ENCODE measurements at regions not wholly inside any gene's neighbourhood (a gene's known extent, or its start where the extent isn't known, plus 50 kb on each side); places are given as distances from the start of the nearest gene placed in this dataset.

DNA sequence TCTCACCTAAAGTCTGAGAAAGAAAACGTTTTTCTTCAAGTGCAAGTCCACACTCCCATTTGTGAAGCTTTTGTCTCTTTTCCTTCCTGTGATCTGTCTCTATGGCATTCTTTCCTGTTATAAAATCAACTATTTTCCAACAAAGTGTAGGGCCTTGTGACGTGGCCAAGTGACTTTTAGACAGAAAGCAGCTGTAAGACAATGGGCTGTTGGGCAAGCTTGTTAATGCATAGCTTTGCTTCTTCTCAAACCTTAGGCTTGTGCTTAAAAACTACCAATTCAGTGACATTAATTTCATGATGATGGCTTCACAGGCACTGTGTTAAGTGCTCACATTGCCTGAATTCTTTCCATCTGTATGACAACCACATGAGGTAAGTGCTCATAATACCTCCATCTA lies 83.5 kb downstream of the VCY1B start:
- DNase-seq (ENCODE audit: low spot score): no peak

DNA sequence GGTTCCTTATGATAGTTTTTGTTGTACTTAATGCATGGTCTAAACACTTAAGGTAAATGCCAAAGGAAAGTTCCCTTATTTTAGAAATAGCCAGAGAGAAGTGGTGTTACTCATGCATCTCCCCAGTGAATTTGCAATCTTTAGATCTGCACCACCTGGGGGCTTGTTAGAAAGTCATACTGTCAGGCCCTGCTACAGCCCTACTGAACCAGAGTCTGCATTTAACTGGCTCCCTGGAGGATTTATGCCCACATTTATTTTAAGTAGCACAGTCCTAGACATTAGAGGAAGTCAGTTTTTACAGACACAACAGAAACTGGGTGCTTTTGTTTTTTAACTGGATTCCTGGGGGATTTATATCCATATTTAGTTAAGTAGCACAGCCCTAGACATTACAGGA lies 89.6 kb downstream of the VCY1B start:
- DNase-seq (ENCODE audit: low spot score): no peak

DNA sequence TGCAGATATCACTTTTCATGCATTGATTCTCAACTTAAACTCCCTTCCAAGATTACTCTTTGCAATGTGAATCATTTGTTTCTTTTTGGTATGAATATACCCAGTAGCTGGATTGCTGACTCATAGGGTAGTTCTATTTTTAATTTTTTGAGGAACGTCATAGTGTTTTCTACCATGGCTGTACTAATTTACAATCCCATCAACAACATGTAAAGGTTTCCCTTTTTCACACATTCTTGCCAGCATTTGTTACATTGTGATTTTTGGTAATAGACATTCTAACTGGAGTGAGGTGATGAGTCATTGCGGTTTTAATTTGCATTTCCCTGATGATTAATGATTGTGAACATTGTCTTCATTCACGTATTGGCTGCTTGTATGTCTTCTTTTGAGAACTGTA lies 126.7 kb downstream of the VCY1B start:
- no peak for DNase-seq (ENCODE audit: low spot score)

DNA sequence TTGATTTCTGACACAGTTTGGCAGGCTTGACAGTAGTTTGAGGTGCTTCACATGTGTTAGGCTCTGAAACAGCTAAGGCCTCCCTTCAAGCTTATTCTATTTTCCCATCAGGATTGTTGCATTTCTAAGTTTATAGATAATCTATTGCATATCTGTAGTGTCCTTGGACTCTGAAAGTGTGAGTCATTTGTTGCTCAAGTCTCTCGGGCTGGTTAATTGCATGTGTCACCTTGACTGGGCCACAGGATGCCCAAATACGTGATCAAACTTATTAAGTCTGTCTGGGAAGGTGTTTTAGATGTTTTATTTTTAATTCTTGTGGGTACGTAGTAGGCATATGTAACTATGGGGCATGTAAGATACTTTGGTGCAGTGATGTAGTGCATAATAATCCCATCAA lies 166.0 kb downstream of the VCY1B start:
- DNase-seq (ENCODE audit: low spot score): no peak

DNA sequence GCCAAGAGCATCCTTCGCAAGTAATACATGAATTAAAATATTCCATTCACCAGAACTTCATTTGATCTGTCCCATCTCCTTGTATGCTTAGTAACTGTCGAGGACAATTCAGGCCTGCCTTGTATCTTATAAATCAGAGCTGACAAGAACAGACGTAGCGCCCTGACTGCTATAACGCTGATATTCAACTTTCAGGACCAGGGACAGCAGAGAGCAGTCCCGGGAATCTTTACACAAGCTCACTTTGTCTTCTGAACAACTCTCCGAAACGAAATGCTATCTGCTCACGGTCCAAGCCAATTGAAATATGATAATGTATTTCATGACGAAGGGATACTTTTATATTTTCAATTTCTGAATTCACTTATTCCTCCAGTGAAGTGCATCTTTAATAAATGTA lies 175.7 kb downstream of the VCY1B start:
- no peak for DNase-seq (ENCODE audit: low spot score)

DNA sequence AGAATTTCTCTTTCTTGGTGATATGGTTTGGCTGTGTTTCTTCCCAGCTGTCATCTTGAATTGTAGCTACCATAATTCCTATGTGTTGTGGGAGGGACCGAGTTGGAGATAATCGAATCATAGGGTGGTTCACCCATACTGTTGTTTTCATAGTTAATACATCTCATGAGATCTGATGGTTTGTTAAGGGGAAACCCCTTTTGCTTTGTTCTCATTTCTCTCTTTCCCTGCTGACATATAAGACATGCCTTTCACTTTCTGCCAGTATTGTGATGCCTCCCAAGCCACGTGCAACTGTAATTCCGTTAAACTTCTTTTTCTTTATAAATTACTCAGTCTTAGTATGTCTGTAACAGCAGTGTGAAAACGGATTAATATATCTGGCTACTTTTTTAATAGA lies 179.0 kb downstream of the VCY1B start:
- DNase-seq (ENCODE audit: low spot score): no peak

DNA sequence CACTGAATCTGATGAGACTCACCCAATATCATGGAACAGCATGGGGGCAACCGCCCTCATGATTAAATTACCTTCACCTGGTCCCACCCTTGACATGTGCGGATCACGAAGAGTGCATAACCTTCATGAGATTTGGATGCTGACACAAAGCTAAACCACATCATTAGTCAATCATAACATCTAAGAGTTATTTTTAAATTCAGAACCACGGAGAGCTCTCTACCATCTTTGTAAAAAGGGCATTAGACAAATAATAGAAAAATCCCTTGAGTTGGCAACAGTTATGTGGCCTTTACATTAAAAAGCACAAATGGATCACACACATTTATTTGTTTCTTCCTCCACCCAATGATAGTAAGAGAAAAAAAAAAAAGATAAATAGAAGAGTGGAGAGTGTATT lies 182.2 kb downstream of the VCY1B start:
- no peak for DNase-seq (ENCODE audit: low spot score)

DNA sequence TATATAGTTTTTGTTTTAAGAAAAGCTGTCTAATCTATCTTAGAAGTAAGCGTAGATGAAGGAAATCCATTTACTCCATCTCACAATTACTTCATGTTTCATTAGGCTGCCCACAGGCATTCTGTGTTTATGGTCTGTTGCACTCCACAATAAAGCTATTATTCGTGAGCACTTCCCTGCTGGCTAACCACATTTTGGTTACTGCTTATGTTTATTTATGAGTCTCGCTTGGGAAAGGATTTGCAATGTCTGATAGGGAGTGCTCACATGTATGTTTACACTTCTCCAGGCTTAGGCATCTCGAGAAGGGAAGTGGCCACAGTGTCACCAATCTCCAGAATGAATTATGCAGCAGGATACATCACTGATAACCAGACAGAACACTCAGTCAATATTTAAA lies 190.9 kb downstream of the VCY1B start:
- DNase-seq (ENCODE audit: low spot score): no peak

DNA sequence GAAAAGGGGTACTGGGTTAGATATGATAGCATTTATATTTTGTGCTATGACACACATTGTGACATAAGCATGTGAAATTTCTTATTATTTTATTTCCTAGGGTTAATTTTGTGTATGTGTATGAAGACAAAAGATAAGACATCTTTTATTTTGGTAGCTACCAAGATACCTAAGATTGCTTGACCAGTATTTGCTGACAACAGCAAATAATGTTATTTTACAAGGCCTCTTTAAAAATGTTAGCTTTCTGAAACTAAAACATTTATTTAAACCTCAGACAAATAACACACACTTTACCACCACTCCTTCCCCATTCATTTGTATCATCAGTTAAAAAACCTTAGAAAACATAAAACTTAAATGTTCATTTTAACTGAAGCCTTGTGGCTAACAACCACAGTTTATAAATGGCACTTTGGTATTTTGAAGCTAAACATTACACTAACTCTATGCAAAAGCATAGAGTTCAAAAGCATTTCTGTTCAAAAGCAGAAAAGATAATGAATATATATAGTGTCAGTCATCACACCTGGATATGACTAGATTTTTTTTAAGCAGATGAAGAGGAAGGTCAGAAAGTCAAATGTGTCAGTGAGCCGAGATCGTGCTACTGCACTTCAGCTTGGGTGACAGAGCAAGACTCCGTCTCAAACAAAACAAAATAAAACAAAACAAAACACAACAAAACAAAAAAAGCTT lies 193.0 kb downstream of the VCY1B start:
- no peak for DNase-seq (ENCODE audit: low spot score)

DNA sequence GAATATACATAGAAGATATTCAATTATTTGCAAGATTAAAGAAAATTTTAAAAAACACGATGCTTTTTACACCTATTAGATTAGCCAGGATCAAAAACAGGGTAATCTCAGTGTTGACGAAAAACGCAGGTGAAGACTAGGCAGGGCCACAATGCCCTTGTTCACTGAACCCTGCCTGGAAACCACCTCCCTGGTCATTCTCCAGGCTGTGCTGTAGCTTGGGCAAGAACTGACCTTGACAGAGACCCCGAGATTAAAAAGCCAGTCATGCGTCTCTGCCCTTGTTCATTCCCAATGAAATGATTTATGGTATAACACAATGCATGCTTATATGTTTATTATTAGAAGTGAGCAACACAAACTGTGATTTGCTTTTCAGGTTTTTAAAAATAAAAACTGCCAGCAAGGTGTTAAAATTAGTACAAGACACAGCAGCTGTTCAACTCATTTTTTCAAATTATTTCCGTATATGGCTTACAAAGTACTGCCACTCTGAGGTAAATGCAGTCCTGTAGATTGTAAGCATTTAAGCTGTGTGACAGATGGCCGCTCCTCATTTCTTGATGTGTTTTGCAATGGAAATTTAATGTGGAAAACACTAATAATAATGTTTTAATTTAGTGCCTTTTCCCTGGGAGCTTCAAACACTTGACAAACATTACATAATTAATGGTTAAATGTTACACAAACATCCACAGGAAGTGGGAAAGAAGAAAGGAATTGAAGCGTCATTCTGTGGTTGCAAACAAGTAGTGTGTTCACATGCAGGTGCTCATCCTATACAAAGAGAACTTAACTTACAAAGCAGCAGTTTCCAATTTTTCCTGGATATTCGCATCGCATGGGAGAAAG lies 200.2 kb downstream of the VCY1B start:
- peak; percentile 6 for DNase-seq (ENCODE audit: low spot score)

DNA sequence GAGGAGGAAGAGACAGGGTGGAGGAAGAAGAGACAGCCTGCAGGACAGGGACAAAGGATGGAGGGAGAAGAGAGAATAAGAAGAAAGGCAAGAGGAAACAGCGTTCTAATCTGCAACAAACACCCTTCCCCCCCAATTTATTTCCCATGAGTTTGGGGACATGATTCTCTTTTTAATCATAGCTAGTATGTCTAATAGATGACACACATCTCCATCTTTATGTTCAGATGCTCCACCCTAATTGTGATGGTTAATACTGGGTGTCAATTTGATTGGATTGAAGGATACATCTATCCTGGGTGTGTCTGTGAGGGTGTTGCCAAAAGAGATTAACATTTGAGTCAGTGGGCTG lies 200.8 kb downstream of the VCY1B start:
- no peak for DNase-seq (ENCODE audit: low spot score)

DNA sequence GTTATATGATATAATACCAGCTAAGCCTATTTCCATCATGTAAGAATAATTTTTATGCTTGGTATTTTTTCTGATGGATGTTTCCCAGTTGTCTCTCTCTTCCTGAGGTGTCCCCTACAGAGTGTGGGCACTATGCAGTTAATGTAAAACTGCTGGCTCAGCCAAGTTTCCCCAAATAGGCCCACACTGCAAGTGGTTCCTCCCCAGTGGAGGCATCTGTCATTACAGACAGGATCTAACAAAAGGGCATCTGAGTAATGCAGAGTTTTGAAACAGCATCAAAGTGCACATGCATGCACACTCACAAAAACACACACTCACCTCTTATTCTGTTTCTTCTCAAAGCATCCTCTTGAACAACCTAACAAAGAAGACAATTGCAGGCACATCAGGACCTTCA lies 221.0 kb downstream of the VCY1B start:
- DNase-seq (ENCODE audit: low spot score): no peak

DNA sequence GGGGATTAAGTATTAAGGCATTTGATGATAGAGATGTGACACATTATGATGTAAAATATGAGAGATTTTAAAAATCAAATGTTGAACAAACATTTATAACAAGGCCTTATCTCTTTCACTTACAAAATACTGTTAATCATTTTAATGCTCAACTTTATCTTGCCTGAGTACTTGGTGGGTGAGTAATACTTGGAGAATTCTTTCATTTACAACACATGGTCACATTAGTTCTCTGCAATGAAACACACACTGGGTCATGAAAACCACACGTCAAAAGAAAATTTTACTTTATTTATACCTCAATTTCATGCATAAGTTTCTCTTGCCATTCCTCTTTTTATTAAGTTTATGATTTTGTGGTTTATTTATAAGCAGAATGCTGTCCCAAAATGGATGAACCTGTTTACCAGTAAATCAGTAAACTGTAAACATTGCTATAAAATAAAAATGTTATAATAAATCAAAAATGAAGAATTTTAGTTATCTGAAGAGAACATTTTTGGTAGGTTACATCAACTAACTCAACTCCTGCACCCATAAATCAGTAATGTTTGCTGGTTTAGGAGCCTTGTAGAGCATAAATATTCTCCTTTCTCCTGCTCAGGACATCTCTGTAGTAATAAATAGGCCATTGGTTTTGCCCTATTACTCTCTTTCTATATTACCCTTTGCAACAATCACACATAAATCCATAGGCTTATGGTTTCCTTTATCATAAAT lies 233.5 kb upstream of the NLGN4Y start:
- no peak for DNase-seq (ENCODE audit: low spot score)

DNA sequence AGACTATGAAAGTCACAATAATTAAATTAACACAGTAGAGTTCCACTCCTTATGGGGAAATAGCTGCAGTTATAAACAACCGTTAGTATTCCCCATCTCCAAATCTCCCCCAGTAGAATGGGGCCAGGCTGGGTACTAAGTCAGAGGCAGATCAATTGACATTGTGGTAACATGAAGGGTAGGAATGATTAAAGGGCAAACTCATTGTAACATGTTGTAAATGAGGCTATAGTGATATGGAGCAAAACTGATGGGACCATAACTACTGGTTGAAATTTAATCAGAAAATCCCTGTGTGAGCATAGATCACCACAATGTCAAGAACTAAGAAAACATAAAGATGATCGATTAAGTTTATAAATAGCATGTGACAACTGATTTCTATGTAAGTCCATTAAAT lies 231.9 kb upstream of the NLGN4Y start:
- no peak for DNase-seq (ENCODE audit: low spot score)

DNA sequence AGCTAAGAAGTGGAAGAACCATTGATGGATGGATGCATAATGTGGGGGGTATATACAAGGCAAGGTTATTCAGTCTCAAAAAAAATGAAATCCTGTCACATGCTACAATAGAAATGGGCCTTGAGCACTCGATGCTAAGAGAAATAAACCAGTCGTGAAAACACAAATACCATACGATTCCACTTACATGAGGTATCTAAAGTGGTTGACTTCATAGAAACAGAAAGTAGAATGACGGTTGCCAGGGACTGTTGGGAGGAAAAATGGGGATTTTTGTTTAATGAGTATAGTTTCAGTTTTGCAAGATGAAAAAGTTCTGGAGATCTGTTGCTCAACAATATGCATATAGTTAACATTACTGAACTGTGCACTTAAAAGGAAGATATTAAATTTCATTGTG lies 223.6 kb upstream of the NLGN4Y start:
- DNase-seq (ENCODE audit: low spot score): no peak

DNA sequence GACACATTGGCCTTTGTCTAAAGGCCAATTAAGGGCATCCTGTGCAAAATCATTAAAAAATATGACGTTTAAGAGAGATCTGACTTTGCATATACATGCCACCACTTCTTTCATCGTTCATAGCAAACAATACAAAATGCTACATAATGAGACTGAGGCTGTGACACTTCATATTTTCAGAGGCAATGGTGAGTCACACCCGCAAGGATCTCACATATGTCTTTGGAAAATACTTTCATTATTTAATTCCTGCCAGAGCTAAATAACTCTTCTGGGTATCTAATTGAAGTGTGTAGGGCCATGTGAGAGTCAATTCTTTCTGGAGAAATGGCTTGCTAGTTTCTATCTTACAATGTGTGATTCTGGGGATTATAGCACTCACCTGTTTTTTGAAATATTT lies 222.8 kb upstream of the NLGN4Y start:
- DNase-seq (ENCODE audit: low spot score): no peak

DNA sequence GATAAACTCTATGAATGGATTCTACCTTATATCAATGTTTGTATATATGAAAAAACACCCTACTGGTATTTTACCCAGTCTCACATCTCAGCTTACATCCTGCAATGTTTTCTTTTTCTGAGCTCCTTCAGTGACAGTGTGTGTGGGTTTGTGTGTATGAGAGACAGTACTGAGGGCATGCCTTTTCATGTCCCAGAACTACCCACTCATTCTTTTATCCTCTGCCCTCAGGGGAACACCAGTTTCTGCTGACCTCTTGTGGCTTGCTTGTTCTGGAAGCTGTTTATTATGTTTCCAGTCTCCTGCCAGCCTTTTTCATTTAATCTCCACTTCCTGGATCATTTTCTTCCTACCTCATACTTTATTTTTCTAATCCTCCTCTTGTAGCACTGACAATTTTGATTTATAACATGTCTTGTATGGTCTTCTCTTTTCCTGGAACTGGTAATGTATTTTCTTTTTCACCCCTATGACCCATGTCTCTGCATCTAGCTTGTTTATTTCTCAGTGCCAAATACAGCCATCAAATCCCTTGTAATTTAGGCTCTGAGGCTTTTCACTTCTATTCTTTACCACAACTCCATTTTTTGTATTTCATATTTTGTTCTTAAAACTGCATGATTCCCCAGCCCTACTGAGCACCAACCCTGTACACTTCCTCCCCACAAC lies 195.5 kb upstream of the NLGN4Y start:
- DNase-seq (ENCODE audit: low spot score): peak; percentile 33

DNA sequence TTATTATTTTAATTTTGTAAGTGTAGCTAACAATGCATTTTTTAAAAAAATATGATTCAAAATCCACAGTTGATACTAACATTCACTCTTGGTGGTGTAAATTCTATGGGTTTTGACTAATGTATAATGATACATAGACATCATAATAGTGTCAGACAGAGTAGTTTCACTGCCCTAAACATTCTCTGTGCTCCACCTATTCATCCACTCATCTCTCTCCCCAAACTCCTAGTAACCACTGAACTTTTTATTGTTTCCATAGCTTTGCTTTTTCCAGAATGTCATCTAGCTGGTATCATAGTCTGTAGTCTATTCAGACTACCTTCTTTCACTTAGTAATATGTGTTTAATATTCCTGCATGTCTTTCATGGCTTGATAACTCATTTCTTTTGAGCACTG lies 194.0 kb upstream of the NLGN4Y start:
- DNase-seq (ENCODE audit: low spot score): no peak

DNA sequence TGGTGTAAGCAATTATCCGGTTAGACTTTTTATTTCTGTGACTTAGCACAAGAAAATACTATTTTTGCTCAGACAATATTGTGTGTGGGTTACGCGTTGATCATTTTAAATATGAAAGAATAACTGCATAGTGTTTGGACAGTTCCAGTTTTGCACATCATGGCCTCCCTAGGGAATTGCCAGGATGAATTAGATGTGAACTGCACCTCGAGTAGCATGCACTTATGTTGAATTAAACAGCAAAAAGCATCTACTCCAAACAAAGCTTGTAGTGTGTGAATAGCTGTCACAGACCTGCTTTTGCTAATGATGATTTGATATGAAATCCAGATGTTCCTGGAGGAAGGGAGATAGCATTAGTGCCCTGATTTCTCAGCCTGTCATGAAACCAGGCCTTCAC lies 184.8 kb upstream of the NLGN4Y start:
- DNase-seq (ENCODE audit: low spot score): no peak

DNA sequence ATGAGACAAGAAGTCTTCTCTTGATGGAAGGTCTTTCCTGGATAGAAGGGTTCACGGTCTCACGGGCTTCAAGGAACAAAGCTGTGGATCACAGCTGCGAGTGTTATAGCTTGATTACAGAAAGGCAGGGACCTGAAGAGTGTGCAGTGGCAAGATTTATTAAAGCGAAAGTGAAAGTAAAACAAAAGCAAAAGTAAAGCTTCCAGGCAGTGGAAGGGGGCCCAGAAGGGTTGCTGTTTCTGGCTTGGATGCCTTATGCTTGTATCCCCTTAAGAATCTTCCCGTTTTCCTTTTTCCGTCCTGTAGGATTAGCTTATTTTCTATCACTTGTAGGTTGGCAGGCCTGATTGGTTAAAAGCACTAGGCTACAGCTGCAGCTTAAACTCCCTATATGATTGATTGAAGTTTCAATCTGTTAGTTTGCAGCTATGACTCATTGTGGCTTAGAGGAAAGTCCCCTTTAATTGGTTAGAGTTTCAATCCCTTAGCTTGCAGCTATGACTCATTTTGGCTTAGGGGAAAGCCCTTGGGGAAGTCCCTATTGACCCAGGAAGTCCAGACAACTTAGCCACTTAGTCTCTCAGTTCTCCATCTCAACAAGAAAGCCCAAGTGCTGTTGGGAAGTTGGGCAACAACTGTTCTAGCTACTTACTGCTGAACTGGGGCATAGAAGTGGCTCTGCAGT lies 183.7 kb upstream of the NLGN4Y start:
- no peak for DNase-seq (ENCODE audit: low spot score)

DNA sequence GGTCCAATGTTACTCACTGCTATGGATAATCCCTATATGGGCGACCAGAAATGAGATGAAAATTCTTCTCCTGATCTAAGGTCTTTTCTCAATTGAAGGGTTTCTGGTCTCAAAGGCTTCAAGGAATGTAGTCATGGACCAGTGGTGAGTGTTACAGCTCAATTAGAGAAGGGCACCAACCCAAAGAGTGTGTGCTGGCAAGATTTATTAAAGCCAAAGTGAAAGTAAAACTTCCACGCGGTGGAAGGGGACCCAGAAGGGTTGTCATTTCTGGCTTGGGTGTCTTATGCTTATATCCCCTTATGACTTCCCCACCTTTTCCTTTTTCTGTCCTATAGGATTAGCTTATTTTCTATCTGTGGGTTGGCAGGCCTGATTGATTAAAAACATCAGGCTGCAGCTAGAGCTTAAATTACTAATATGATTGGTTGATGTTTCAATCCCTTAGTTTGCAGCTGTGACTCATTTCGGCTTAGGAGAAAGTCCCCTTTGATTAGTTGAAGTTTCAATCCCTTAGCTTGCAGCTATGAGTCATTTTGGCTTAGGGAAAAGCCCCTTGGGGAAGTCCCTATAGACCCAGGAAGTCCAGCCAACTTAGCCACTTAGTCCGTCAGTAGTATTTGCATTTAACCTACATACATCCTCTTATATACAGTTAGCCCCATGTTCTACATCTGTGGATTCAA lies 179.5 kb upstream of the NLGN4Y start:
- DNase-seq (ENCODE audit: low spot score): no peak

DNA sequence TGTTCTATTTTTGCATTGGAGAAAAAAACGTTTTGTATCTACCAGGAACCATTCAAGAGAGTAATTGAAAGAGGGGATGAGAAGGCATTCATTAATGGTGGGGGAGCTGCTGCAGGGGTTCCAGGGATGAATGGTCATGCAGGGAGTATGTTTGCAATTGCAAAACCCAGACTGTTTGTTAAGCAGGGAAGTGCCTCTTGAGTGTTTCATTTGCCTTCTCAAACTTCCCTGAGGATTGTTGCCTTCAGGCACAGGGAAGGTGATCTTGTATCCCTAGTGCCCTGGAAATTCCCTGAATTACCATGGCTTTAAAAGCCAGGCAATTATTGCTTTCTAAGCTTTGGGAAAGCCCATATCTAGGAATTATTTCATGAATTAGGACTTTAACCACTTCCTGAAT lies 172.7 kb upstream of the NLGN4Y start:
- no peak for DNase-seq (ENCODE audit: low spot score)

All from D341Med (cell line).